Colonic mucosa (tissue), 4 donors: ENCODE measurements at regions not wholly inside any gene's neighbourhood (a gene's known extent, or its start where the extent isn't known, plus 50 kb on each side); places are given as distances from the start of the nearest gene placed in this dataset.

Experiments used
- DNase-seq: peaks from one replicate; pipeline ENCODE4 v3.0.0-alpha.2; 2020
- H3K27ac ChIP-seq: fragments of 200-600 bp; one replicate; pipeline ENCODE4 v1.8.0; 2021
- H3K27me3 ChIP-seq: fragments of 200-600 bp; one replicate; pipeline ENCODE4 v1.8.0; 2021
- H3K36me3 ChIP-seq: fragments of 200-600 bp; one replicate; pipeline ENCODE4 v1.8.0; 2021
- H3K4me1 ChIP-seq: fragments of 200-600 bp; one replicate; pipeline ENCODE4 v1.8.0; 2021; ENCODE audit warnings: mild to moderate bottlenecking
- H3K4me3 ChIP-seq: fragments of 200-600 bp; one replicate; pipeline ENCODE4 v1.8.0; 2021
- H3K9ac ChIP-seq, 2 donors: one replicate each; pipeline ENCODE4 v1.7.0; 2013; ENCODE audit warnings: control low read depth in 2 of 2, low read depth in 2 of 2, low read length in 2 of 2
- H3K9me3 ChIP-seq: fragments of 200-600 bp; one replicate; pipeline ENCODE4 v1.8.0; 2021
- intact Hi-C: fragments of 100-400 bp; cut with DNase I; formaldehyde crosslinking; loops from one replicate; pipeline ENCODE4 v1.14.1; 2022
- TF ChIP-seq, protein P1 (sequence below): fragments of 200-600 bp; IDR thresholded peaks from one replicate; pipeline ENCODE4 v1.8.0; 2022; ENCODE audit warnings: antibody characterized with exemption, mild to moderate bottlenecking
- donor health status: healthy.
- donor health status: DM: no; HTN: no; CAD: no.
- donor health status: DM: no; HTN: no; CAD: no.

DNA sequence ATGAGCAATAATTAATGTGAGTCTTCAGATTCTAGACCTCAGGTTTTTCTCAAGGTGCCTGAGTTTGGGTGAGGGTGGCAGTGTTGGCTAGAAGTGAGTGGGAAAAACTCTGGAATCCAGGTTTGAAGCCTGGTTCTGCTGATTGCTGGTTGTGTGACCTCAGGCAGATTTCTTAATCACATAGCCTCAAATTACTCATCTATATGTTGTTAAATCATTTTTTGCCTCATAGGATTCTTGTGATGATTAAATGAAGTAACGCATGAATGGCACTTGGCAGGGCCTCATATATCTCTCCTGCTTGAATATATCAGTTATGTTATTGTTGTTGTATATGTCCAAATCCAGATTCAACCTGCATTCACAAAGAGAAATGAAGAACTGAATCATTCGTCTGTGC lies 60.5 kb downstream of the NR2F2 start:
- no peaks in the 10 kb centered on the region for H3K9me3 ChIP-seq
- intact Hi-C loops = no loop called here
- TF ChIP-seq, protein P1, sequence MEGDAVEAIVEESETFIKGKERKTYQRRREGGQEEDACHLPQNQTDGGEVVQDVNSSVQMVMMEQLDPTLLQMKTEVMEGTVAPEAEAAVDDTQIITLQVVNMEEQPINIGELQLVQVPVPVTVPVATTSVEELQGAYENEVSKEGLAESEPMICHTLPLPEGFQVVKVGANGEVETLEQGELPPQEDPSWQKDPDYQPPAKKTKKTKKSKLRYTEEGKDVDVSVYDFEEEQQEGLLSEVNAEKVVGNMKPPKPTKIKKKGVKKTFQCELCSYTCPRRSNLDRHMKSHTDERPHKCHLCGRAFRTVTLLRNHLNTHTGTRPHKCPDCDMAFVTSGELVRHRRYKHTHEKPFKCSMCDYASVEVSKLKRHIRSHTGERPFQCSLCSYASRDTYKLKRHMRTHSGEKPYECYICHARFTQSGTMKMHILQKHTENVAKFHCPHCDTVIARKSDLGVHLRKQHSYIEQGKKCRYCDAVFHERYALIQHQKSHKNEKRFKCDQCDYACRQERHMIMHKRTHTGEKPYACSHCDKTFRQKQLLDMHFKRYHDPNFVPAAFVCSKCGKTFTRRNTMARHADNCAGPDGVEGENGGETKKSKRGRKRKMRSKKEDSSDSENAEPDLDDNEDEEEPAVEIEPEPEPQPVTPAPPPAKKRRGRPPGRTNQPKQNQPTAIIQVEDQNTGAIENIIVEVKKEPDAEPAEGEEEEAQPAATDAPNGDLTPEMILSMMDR = no peak
- no peaks in the 10 kb centered on the region for H3K27me3 ChIP-seq
- no peak for DNase-seq
- H3K27ac ChIP-seq = no peak overlapping the region
- H3K9ac ChIP-seq = no peak overlapping the region
- no peak overlapping the region for H3K4me3 ChIP-seq
- no peaks in the 10 kb centered on the region for H3K36me3 ChIP-seq
- no peaks in the 10 kb centered on the region for H3K4me1 ChIP-seq

DNA sequence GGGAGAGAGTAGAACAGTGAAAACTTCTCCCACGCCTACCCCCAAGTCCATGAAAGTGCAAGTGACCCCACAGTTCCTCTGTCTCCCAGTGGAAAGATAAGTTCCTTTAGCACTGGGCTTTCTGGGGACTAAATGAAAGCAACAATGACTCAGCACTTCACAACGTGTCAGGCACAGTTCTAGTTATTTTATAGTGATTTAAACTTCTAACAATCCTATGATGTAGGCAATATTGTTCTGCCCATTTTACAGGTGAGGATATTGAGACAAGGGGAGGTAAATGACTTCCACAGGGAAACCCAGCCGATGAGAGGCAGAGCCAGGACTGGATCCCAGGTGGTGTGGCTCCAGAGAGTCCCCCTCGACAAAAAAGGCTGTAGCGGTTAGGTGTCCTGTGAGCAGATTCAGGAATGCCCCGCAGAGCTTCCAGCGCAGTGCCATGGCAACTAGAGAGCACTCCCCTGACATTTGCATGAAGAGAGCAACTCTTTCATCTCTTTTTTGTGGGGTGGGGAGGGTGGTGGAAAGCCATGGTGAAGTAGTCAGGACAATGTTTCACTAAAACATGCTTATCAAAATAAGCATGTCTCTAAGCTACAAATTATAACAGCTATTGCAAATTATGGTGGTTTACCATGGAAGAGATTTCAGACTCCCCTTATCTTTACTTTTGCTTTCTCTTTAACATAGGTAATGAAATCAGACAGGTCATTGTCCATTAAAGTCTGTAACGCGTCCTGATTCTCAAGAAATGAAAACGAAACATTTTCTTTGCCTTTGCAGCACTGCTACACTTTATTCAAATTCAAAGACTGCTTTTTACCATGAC lies 62.1 kb downstream of the NR2F2 start:
- DNase-seq = no peak
- Histone ChIP-seq H3K9me3 (no peaks in the 10 kb centered on the region), H3K36me3 (no peaks in the 10 kb centered on the region), H3K27me3 (no peaks in the 10 kb centered on the region), H3K4me1 (no peaks in the 10 kb centered on the region), H3K9ac (no peak overlapping the region), H3K27ac (no peak overlapping the region), H3K4me3 (no peak overlapping the region)
- intact Hi-C loops = no loop called here
- TF ChIP-seq, protein P1 = no peak

DNA sequence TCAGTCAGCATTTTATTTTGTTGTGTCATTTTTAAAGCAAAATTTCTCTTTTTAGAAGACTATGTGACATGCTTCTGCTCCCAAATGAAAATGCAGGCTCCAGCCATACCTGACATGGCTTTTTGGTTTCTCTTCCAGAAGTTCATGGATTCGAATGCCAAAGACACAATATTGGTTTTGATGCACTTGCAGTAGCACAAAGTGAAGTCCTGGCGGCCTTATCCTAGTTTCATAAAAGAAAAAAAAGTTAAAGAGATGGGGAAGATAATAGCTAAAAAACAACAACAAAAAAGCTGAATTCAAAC lies 62.7 kb downstream of the NR2F2 start:
- intact Hi-C loops = no loop called here
- Histone ChIP-seq H3K36me3 (no peaks in the 10 kb centered on the region), H3K4me3 (no peak overlapping the region), H3K9me3 (no peaks in the 10 kb centered on the region), H3K9ac (no peak overlapping the region), H3K27ac (no peak overlapping the region), H3K4me1 (no peaks in the 10 kb centered on the region), H3K27me3 (no peaks in the 10 kb centered on the region)
- DNase-seq = no peak
- TF ChIP-seq, protein P1 = no peak

DNA sequence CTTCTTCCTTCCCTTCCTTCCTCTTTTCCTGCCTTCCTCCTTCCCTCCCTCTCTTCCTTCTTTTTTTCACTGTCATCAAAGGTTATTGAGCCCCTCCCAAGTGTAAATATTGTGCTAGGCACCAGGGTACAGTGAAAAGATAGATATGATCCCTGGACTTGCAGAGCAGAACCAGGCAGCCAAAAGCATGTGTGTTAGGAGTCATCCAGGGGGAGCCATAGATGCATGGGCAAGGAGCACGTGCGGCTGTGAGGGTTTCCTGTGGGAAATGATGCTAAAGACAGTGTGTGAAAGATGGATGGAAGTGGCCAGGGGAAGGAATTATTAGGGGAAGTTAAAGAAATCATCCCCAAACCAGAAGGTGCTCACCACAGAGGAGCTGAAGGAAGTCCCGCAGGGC lies 65.2 kb downstream of the NR2F2 start:
- Histone ChIP-seq H3K36me3 (no peaks in the 10 kb centered on the region), H3K4me3 (no peak overlapping the region), H3K27me3 (no peaks in the 10 kb centered on the region), H3K9ac (no peak overlapping the region), H3K4me1 (no peaks in the 10 kb centered on the region), H3K27ac (no peak overlapping the region), H3K9me3 (no peaks in the 10 kb centered on the region)
- TF ChIP-seq, protein P1 = no peak
- intact Hi-C loops = no loop called here
- DNase-seq = no peak

DNA sequence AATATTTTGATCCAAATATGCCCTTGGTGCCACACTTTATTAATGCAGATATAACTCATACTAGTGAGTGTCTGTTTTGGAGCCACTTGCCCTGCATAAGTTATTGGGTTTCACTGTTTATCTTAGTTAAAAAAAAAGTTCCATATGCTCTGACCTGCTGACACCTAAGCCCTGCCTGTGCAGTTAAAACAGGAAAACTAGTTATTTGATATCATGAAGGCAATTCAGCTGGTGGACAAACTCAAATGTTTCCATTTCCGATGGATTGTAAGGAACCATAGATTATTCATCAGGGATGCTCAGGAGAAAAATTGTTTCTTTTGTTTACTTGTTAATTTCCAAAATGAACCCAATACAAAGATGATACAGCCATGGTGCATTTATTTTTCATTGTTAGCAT lies 68.3 kb downstream of the NR2F2 start:
- DNase-seq = no peak
- intact Hi-C loops = no loop called here
- no peaks in the 10 kb centered on the region for H3K36me3 ChIP-seq
- no peaks in the 10 kb centered on the region for H3K27me3 ChIP-seq
- TF ChIP-seq, protein P1 = no peak
- H3K9ac ChIP-seq = no peak overlapping the region
- no peak overlapping the region for H3K4me3 ChIP-seq
- H3K4me1 ChIP-seq = no peaks in the 10 kb centered on the region
- H3K27ac ChIP-seq = no peak overlapping the region
- H3K9me3 ChIP-seq = no peaks in the 10 kb centered on the region
